GM06990 (cell line): ENCODE measurements at regions not wholly inside any gene's neighbourhood (a gene's known extent, or its start where the extent isn't known, plus 50 kb on each side); places are given as distances from the start of the nearest gene placed in this dataset.

ENCODE experiments used
- DNase-seq: peaks from one replicate; pipeline ENCODE4 v3.0.0-alpha.2; 2011; ENCODE audit not compliant: insufficient read length; ENCODE audit errors: extremely low read depth
- H3K27me3 ChIP-seq: replicated peaks from 2 replicates; pipeline ENCODE4 v1.6.0; 2011; ENCODE audit warnings: low read length; ENCODE audit not compliant: control insufficient read depth, insufficient read depth
- H3K36me3 ChIP-seq: 2 replicates; pipeline ENCODE4 v1.5.1; 2011; ENCODE audit warnings: low read length; ENCODE audit not compliant: control insufficient read depth, insufficient read depth
- H3K4me3 ChIP-seq: replicated peaks from 2 replicates; pipeline ENCODE4 v1.5.1; 2011; ENCODE audit warnings: low read depth, mild to moderate bottlenecking, control low read depth, low read length
- TF ChIP-seq, protein P1 (sequence below): IDR thresholded peaks from 2 replicates; pipeline ENCODE4 v1.5.1; 2011; ENCODE audit warnings: low read length, control low read depth, mild to moderate bottlenecking, inconsistent platforms; ENCODE audit not compliant: insufficient read depth, poor library complexity, severe bottlenecking

DNA sequence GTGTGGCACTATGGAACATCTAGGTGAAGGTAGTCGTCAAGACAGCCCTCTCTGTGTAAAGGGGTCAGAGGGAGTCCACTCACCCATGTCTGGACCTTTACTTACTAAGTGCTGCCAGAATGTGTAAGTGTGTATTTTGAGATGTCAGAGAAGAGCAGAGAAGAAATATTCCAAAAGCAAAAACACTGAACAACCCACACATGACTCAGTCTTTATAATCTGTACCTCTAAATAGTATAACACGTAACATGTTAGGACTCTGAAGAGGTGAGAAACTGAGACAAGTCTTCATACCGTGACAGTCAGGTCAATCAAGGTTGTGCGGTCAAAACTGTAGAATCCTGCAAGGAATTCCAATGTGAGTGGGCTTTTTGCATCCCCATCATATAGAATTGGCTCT is 555.2 kb downstream of the LMO4 start:
- TF ChIP-seq, protein P1, sequence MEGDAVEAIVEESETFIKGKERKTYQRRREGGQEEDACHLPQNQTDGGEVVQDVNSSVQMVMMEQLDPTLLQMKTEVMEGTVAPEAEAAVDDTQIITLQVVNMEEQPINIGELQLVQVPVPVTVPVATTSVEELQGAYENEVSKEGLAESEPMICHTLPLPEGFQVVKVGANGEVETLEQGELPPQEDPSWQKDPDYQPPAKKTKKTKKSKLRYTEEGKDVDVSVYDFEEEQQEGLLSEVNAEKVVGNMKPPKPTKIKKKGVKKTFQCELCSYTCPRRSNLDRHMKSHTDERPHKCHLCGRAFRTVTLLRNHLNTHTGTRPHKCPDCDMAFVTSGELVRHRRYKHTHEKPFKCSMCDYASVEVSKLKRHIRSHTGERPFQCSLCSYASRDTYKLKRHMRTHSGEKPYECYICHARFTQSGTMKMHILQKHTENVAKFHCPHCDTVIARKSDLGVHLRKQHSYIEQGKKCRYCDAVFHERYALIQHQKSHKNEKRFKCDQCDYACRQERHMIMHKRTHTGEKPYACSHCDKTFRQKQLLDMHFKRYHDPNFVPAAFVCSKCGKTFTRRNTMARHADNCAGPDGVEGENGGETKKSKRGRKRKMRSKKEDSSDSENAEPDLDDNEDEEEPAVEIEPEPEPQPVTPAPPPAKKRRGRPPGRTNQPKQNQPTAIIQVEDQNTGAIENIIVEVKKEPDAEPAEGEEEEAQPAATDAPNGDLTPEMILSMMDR = no peak
- no peaks in the 10 kb centered on the region for H3K27me3 ChIP-seq
- no peak overlapping the region for H3K4me3 ChIP-seq
- H3K36me3 ChIP-seq = no peaks in the 10 kb centered on the region
- no peak for DNase-seq

DNA sequence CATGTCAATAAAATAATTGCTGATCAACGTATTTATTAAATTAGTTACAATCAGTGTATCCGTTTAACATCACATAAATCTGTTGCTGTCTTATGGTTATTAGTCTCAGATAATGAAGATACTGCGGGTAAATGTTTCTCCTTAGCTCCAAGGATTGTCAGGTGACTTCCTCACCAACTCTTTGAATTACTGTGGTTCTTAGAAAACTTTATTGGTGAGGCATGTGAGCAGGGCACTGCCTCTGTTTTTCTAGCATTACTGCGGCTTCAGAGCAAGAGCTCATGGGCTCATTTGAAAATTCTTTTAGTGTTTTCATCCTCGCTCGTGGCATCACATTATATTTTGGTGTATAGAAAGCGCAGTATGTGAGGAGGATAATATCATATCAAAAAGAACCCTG is 555.9 kb downstream of the LMO4 start:
- H3K36me3 ChIP-seq = no peaks in the 10 kb centered on the region
- no peak for DNase-seq
- no peak overlapping the region for H3K4me3 ChIP-seq
- H3K27me3 ChIP-seq = no peaks in the 10 kb centered on the region
- TF ChIP-seq, protein P1 = no peak

DNA sequence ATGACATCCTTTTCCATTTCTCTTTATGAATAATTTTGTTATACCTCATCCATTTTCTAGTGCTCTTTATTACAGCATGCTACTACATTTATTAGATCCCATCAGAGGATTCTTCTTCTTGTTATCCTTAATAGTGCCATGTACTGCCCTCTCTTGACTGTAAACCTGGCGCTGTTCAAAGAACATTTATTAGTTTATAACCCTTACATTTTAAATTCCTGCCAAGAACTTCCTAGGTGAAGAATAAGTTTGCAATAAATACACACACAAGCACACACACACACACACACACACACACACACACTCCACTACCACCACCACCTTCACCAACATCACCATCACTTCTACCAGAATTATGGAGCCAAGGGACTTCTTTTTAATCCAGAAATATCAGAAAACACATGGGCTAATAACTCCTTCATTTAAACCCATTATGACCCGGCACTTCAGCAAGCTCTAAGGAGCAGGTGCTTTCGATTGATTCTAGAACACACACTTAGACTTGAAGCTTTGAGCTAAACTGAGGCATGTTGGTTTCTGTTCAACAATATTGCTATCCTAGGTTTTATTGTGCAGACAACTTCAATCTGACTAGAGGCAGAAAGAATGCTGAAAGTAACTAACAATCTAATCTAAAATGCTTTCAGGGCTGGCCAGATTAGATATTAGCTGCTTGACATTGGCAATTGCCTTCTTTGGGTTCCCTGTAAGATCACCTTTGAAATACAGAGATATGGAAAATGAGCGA is 556.8 kb downstream of the LMO4 start:
- DNase-seq = no peak
- Histone ChIP-seq H3K36me3 (no peaks in the 10 kb centered on the region), H3K27me3 (no peaks in the 10 kb centered on the region), H3K4me3 (no peak overlapping the region)
- TF ChIP-seq, protein P1 = no peak

DNA sequence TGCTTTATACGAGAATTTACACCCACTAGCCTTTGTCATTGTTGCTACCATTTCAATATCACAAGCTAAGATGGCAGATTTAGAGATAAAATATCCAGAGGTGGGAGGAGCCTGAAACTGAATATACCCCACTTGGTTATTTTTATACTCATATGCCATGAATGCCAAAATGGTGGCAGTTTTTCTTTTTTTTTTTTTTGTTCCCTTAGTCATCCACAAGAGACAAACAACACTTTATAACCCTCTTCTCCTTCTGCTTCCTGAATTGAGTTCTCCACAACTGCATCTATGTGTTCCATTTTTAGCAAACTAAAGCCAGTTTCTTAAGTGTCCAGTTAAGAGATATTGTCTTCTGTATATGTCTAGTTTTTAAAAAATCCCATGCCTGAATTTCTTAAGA is 558.4 kb downstream of the LMO4 start:
- Histone ChIP-seq H3K4me3 (no peak overlapping the region), H3K36me3 (no peaks in the 10 kb centered on the region), H3K27me3 (no peaks in the 10 kb centered on the region)
- TF ChIP-seq, protein P1 = no peak
- DNase-seq = no peak

DNA sequence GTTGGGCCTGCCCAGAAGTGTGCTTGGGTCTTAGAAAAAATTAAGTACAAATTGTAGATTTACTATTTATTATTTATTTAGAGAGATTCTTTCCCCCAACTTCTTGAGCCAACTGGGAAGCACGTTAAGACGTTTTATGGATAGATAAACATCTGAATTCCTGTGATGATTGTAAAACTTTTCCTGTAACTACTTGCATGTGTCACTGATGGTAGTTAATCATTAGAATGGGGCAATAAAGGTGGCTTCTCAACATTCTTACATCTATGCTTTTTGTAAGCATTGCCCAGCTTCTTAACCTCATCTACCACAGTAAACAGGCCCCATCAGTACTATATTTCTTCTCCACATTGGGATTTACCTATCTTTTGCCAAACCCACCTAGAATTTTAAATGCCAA is 559.8 kb downstream of the LMO4 start:
- TF ChIP-seq, protein P1 = no peak
- Histone ChIP-seq H3K27me3 (no peaks in the 10 kb centered on the region), H3K36me3 (no peaks in the 10 kb centered on the region), H3K4me3 (no peak overlapping the region)
- no peak for DNase-seq

DNA sequence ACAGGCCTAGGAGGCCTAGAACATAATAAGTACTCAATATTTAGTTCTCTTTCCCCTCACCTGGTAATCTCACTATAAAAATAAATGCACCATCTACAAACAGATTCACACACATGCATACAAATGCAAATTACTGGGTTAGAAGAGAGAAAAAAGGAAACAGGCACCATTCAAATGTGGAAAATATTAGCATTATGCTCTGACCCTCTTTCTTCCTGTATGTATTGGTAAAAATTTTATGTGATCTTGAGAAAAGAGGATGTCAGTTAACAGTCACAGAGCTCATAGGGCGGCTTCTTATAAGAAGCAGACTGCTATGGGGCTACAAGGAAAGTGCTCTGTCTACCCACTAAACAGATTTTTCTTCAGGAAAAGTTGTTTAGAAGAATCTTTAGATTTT is 565.4 kb downstream of the LMO4 start:
- no peaks in the 10 kb centered on the region for H3K36me3 ChIP-seq
- DNase-seq = peak; percentile 26
- TF ChIP-seq, protein P1 = no peak

More for the DNA sequence above, 565.4 kb downstream of the LMO4 start:
- Histone ChIP-seq H3K27me3 (no peaks in the 10 kb centered on the region), H3K4me3 (no peak overlapping the region)
